Ishikawa (cell line): ENCODE measurements at regions not wholly inside any gene's neighbourhood (a gene's known extent, or its start where the extent isn't known, plus 50 kb on each side); places are given as distances from the start of the nearest gene placed in this dataset.

ENCODE experiments used
- CEBPB ChIP-seq: IDR thresholded peaks from 2 replicates; pipeline ENCODE4 v1.6.1; 2012
- CREB1 ChIP-seq: IDR thresholded peaks from 2 replicates; pipeline ENCODE4 v1.6.1; 2012; ENCODE audit warnings: low read depth
- EGR1 ChIP-seq: IDR thresholded peaks from 2 replicates; pipeline ENCODE4 v1.6.1; 2012
- EP300 ChIP-seq: IDR thresholded peaks from 2 replicates; pipeline ENCODE4 v1.6.1; 2012; ENCODE audit warnings: borderline replicate concordance
- FOXM1 ChIP-seq: IDR thresholded peaks from 2 replicates; pipeline ENCODE4 v1.6.1; 2012; ENCODE audit warnings: low read depth, borderline replicate concordance
- NFIC ChIP-seq: IDR thresholded peaks from 2 replicates; pipeline ENCODE4 v1.6.1; 2012
- RAD21 ChIP-seq: IDR thresholded peaks from 2 replicates; pipeline ENCODE4 v1.6.1; 2012; ENCODE audit warnings: low read depth
- REST ChIP-seq: IDR thresholded peaks from 2 replicates; pipeline ENCODE4 v1.6.1; 2012; ENCODE audit warnings: low read depth, mild to moderate bottlenecking
- TAF1 ChIP-seq: IDR thresholded peaks from 2 replicates; pipeline ENCODE4 v1.6.1; 2012; ENCODE audit warnings: low read depth, mild to moderate bottlenecking
- TCF12 ChIP-seq: IDR thresholded peaks from 2 replicates; pipeline ENCODE4 v1.6.1; 2012; ENCODE audit warnings: low read depth
- USF1 ChIP-seq: IDR thresholded peaks from 2 replicates; pipeline ENCODE4 v1.6.1; 2012
- YY1 ChIP-seq: IDR thresholded peaks from 2 replicates; pipeline ENCODE4 v1.6.1; 2012; ENCODE audit warnings: low read depth
- ZBTB7A ChIP-seq: IDR thresholded peaks from 2 replicates; pipeline ENCODE4 v1.6.1; 2012; ENCODE audit warnings: low read depth
- TF ChIP-seq, protein P1 (sequence below): IDR thresholded peaks from 2 replicates; pipeline ENCODE4 v1.6.1; 2012

DNA sequence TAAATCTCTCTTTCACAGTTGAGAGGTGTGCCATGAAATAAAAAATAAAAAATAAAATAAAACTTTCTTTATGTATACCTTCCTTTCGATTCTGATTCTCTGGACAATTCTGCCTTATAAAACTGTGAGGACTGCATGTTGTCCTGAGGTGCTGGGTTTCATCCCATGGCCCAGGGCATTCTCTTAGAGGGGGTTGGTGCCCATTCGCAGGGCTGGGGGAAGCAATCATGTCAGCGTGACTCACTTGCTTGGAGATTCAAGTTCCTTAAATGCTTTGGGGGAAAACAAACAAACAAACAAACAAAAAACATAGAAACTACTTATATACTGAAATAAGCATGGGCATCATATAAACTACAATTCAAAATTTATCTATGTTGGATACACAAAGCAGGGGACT is 122.0 kb upstream of the ST6GAL2 start:
- TF ChIP-seq FOXM1 = no peak
- no peak for TF ChIP-seq USF1
- no peak for TF ChIP-seq EP300
- TF ChIP-seq ZBTB7A = no peak
- TF ChIP-seq, protein P1, sequence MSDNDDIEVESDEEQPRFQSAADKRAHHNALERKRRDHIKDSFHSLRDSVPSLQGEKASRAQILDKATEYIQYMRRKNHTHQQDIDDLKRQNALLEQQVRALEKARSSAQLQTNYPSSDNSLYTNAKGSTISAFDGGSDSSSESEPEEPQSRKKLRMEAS = no peak
- no peak for TF ChIP-seq REST
- TF ChIP-seq CEBPB = no peak
- no peak for TF ChIP-seq TAF1
- TF ChIP-seq YY1 = no peak
- no peak for TF ChIP-seq TCF12
- TF ChIP-seq CREB1 = no peak
- no peak for TF ChIP-seq NFIC
- no peak for TF ChIP-seq RAD21
- TF ChIP-seq EGR1 = no peak
